Smooth muscle cell (in vitro differentiated cells): ENCODE measurements at regions not wholly inside any gene's neighbourhood (a gene's known extent, or its start where the extent isn't known, plus 50 kb on each side); places are given as distances from the start of the nearest gene placed in this dataset.

Experiments
- DNase-seq: peaks from one replicate; lab custom pipeline; 2025; ENCODE audit not compliant: unreplicated experiment; lab: John Stamatoyannopoulos, UW
- H2AFZ ChIP-seq: fragments of 200-600 bp; sonication (generic); 2 replicates; pipeline ENCODE4 v1.6.0; 2016; ENCODE audit warnings: antibody characterized with exemption, low read depth, mild to moderate bottlenecking
- H3F3A ChIP-seq: fragments of 200-600 bp; sonication (generic); 2 replicates; pipeline ENCODE4 v1.6.0; 2017; ENCODE audit warnings: antibody characterized with exemption, low read depth
- H3K27ac ChIP-seq: fragments of 200-600 bp; sonication (generic); 2 replicates; pipeline ENCODE4 v1.5.1; 2016; ENCODE audit warnings: low read depth, mild to moderate bottlenecking
- H3K27me3 ChIP-seq: fragments of 200-600 bp; sonication (generic); 2 replicates; pipeline ENCODE4 v1.6.1; 2016; ENCODE audit warnings: low read depth, mild to moderate bottlenecking
- H3K36me3 ChIP-seq: fragments of 200-600 bp; sonication (generic); 2 replicates; pipeline ENCODE4 v1.5.1; 2016; ENCODE audit warnings: low read depth
- H3K4me1 ChIP-seq: fragments of 200-600 bp; sonication (generic); 2 replicates; pipeline ENCODE4 v1.5.1; 2016; ENCODE audit warnings: low read depth
- H3K4me2 ChIP-seq: fragments of 200-600 bp; sonication (generic); 2 replicates; pipeline ENCODE4 v1.6.0; 2016; ENCODE audit warnings: mild to moderate bottlenecking
- H3K4me3 ChIP-seq: fragments of 200-600 bp; sonication (generic); 2 replicates; pipeline ENCODE4 v1.5.1; 2016; ENCODE audit warnings: mild to moderate bottlenecking
- H3K79me2 ChIP-seq: fragments of 200-600 bp; sonication (generic); 2 replicates; pipeline ENCODE4 v1.6.0; 2016; ENCODE audit warnings: low read depth, mild to moderate bottlenecking
- H3K9ac ChIP-seq: fragments of 200-600 bp; sonication (generic); 2 replicates; pipeline ENCODE4 v1.6.0; 2016; ENCODE audit warnings: low read depth
- H3K9me3 ChIP-seq: fragments of 200-600 bp; sonication (generic); replicated peaks from 2 replicates; pipeline ENCODE4 v1.5.1; 2016; ENCODE audit warnings: low read depth
- H4K20me1 ChIP-seq: fragments of 200-600 bp; sonication (generic); 2 replicates; pipeline ENCODE4 v1.6.0; 2016; ENCODE audit warnings: low read depth
- CTCF ChIP-seq: fragments of 200-600 bp; sonication (generic); IDR thresholded peaks from 2 replicates; pipeline ENCODE4 v1.5.1; 2017; ENCODE audit warnings: borderline replicate concordance, mild to moderate bottlenecking, antibody characterized with exemption; ENCODE audit not compliant: insufficient read depth, poor library complexity, severe bottlenecking
- WGBS: methylation state at CpG from one replicate; pipeline ENCODE4 v1.1.7; 2016; ENCODE audit warnings: low lambda C conversion rate; 5-methylcytosine and 5-hydroxymethylcytosine counted together

DNA sequence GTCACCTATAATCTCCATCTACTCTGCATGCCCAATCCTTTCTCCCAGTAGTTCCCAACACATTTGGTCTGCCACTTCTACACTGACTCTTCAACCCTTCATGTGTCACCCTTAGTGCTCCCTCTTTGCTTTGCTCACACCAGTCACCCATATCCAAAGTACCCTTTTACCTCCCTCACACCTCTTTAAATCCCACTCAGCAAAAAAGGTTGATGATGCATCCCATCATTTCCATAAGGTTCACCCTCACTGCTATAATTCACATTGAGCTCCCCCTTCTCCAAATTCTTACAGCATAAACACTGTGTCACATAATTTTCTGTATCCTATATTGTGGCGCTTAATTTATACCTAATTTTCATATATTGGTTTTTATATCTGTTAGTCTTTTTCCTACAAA, 83.8 kb upstream of the ATP1B1 start:
- H3K4me1 ChIP-seq, result no peaks in the 10 kb centered on the region
- WGBS, result 93% methylated on average over 1 of the region's 1 CpG
- H3K4me3 ChIP-seq, result no peak overlapping the region
- H3K27ac ChIP-seq, result no peak overlapping the region
- H3K27me3 ChIP-seq, result no peaks in the 10 kb centered on the region
- H2AFZ ChIP-seq, result no peak overlapping the region
- no peaks in the 10 kb centered on the region for H3F3A ChIP-seq
- no peaks in the 10 kb centered on the region for H3K79me2 ChIP-seq
- no peak for TF ChIP-seq CTCF
- no peak overlapping the region for H3K4me2 ChIP-seq
- no peaks in the 10 kb centered on the region for H4K20me1 ChIP-seq
- DNase-seq, result no peak
- H3K9ac ChIP-seq, result no peak overlapping the region
- H3K9me3 ChIP-seq, result no peaks in the 10 kb centered on the region
- no peaks in the 10 kb centered on the region for H3K36me3 ChIP-seq

- Histone ChIP-seq H3K27me3 (no peaks in the 10 kb centered on the region), H4K20me1 (no peaks in the 10 kb centered on the region), H3K27ac (no peak overlapping the region), H3K4me1 (no peaks in the 10 kb centered on the region), H3K4me2 (no peak overlapping the region), H3K9me3 (no peaks in the 10 kb centered on the region), H3F3A (no peaks in the 10 kb centered on the region), H3K36me3 (no peaks in the 10 kb centered on the region), H3K79me2 (no peaks in the 10 kb centered on the region), H3K9ac (no peak overlapping the region), H2AFZ (no peak overlapping the region), H3K4me3 (no peak overlapping the region)
- no peak for DNase-seq
- TF ChIP-seq CTCF, result no peak
Observed at GRCh38 chr1:169024255-169024654, 82.2 kb upstream of the ATP1B1 start.

DNA sequence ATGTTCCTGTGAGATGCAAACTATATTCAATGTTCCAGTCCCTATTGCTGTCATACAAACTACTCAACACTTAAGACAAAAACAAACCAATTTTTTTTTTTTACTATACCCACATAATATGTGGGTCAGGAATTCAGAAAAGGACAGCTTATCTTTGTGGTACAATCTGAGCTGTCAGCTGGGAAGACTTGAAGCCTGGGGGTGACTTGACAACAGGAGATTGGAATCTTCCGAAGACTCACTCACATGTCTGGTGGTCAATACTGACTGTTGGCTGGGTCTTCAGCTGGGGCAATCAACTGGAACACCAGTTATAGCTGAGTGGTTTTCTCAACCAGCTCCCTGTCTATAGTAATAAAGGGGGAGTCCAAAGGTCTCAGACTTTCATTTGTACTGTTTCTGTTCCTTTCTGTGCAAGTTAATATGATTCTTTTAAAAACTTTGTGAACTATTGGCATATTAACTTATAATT, 81.7 kb upstream of the ATP1B1 start:
- 58% methylated on average over 1 of the region's 1 CpG for WGBS
- TF ChIP-seq CTCF, result no peak
- H4K20me1 ChIP-seq, result no peaks in the 10 kb centered on the region
- H3K27me3 ChIP-seq, result no peaks in the 10 kb centered on the region
- H3K4me2 ChIP-seq, result no peak overlapping the region
- no peaks in the 10 kb centered on the region for H3K4me1 ChIP-seq
- no peaks in the 10 kb centered on the region for H3F3A ChIP-seq
- no peaks in the 10 kb centered on the region for H3K9me3 ChIP-seq
- no peak overlapping the region for H2AFZ ChIP-seq
- H3K27ac ChIP-seq, result no peak overlapping the region
- H3K79me2 ChIP-seq, result no peaks in the 10 kb centered on the region
- no peak overlapping the region for H3K4me3 ChIP-seq
- H3K36me3 ChIP-seq, result no peaks in the 10 kb centered on the region
- no peak for DNase-seq
- no peak overlapping the region for H3K9ac ChIP-seq

- Histone ChIP-seq H3K4me2 (no peak overlapping the region), H4K20me1 (no peaks in the 10 kb centered on the region), H3K36me3 (no peaks in the 10 kb centered on the region), H3K9me3 (no peaks in the 10 kb centered on the region), H3K4me3 (no peak overlapping the region), H3K4me1 (no peaks in the 10 kb centered on the region), H3K9ac (no peak overlapping the region), H3K79me2 (no peaks in the 10 kb centered on the region), H3K27me3 (no peaks in the 10 kb centered on the region), H3F3A (no peaks in the 10 kb centered on the region), H2AFZ (no peak overlapping the region), H3K27ac (no peak overlapping the region)
- 97% methylated on average over 1 of the region's 1 CpG for WGBS
- no peak for DNase-seq
- no peak for TF ChIP-seq CTCF
Observed at GRCh38 chr1:169025412-169025811, 81.1 kb upstream of the ATP1B1 start.
